GM23338 (cell line): ENCODE measurements at regions not wholly inside any gene's neighbourhood (a gene's known extent, or its start where the extent isn't known, plus 50 kb on each side); places are given as distances from the start of the nearest gene placed in this dataset.

ENCODE experiments used
- CREB1 ChIP-seq: fragments of 250-450 bp; sonication (Bioruptor Pico); IDR thresholded peaks from 2 replicates; pipeline ENCODE4 v1.5.0; 2020; ENCODE audit warnings: low read depth, mild to moderate bottlenecking, moderate library complexity
- CTCF ChIP-seq, 2 experiments: fragments of 200-600 bp in 1 of 2; sonication (generic) in 1 of 2; conservative IDR thresholded peaks; 2 replicates each; pipeline versions ENCODE4 v1.5.1 to v1.6.1; 2016 to 2017; ENCODE audit warnings: antibody characterized with exemption in 2 of 2, low read depth in 2 of 2, mild to moderate bottlenecking in 2 of 2, moderate library complexity in 1 of 2
- ETS1 ChIP-seq: IDR thresholded peaks from 2 replicates; pipeline ENCODE4 v1.6.1; 2016; ENCODE audit warnings: antibody characterized with exemption
- EZH2 ChIP-seq: fragments of 200-600 bp; sonication (generic); IDR thresholded peaks from one replicate; pipeline ENCODE4 v1.8.0; 2017; ENCODE audit warnings: antibody characterized with exemption, mild to moderate bottlenecking, low read depth; ENCODE audit not compliant: unreplicated experiment
- EZH2phosphoT487 ChIP-seq: fragments of 200-600 bp; sonication (generic); IDR thresholded peaks from one replicate; pipeline ENCODE4 v1.8.1; 2018; ENCODE audit warnings: antibody characterized with exemption; ENCODE audit not compliant: unreplicated experiment
- JUNB ChIP-seq: IDR thresholded peaks from one replicate; pipeline ENCODE4 v1.6.1; 2016; ENCODE audit warnings: antibody characterized with exemption; ENCODE audit not compliant: unreplicated experiment
- NANOG ChIP-seq: IDR thresholded peaks from 2 replicates; pipeline ENCODE4 v1.6.1; 2016; ENCODE audit warnings: antibody characterized with exemption, borderline replicate concordance
- POLR2AphosphoS5 ChIP-seq: IDR thresholded peaks from 2 replicates; pipeline ENCODE4 v1.6.1; 2016; ENCODE audit warnings: antibody characterized with exemption, low read depth
- REST ChIP-seq: IDR thresholded peaks from one replicate; pipeline ENCODE4 v1.6.1; 2018; ENCODE audit warnings: antibody characterized with exemption; ENCODE audit not compliant: unreplicated experiment
- STAT1 ChIP-seq: IDR thresholded peaks from one replicate; pipeline ENCODE4 v1.6.1; 2016; ENCODE audit warnings: antibody characterized with exemption; ENCODE audit not compliant: unreplicated experiment
- ZNF114 ChIP-seq: fragments of 250-450 bp; sonication (Bioruptor Pico); IDR thresholded peaks from 2 replicates; pipeline ENCODE4 v1.5.0; 2020; ENCODE audit warnings: mild to moderate bottlenecking, moderate library complexity

GRCh38 chr1:80924290-80924689, 876.4 kb upstream of the ADGRL2 start:
- TF ChIP-seq CTCF (conservative IDR thresholded peaks at IDR 0.05; ENCODE audit: low read depth in 2 of 2) (no peak), POLR2AphosphoS5 (no peak), EZH2phosphoT487 (no peak), CREB1 (no peak), JUNB (no peak), EZH2 (no peak), REST (no peak), ETS1 (no peak), STAT1 (no peak), NANOG (no peak), ZNF114 (CRISPR knock-in tag) (no peak)
